IMR-90 (cell line): ENCODE measurements at regions not wholly inside any gene's neighbourhood (a gene's known extent, or its start where the extent isn't known, plus 50 kb on each side); places are given as distances from the start of the nearest gene placed in this dataset.

Experiments used
- ATAC-seq: fragments of 200-7000 bp; cut with Tn5 transposase; 2 replicates; pipeline ENCODE4 v1.9.1; 2020; ENCODE audit warnings: low read depth, mild to moderate bottlenecking, moderate library complexity
- BruUV-seq: library from RNA; stranded (reverse); fragments of 400-500 nt; replicated peaks from 2 replicates; lab custom pipeline; 2021; lab: Mats Ljungman, UMichigan
- CTCF ChIA-PET: fragments of 300-600 bp; formaldehyde crosslinking; extraction: SDS; loops from one replicate; lab custom pipeline; 2021; ENCODE audit warnings: antibody characterized with exemption; lab: Yijun Ruan, JAX
- POLR2A ChIA-PET: fragments of 300-600 bp; sonication (Branson Sonifier 250); formaldehyde crosslinking; loops from one replicate; lab custom pipeline; 2022; ENCODE audit warnings: antibody characterized with exemption; ENCODE audit not compliant: unreplicated experiment; lab: Charles Lee
- DNase-seq: peaks from one replicate; pipeline ENCODE4 v3.0.0; 2013
- H2AFZ ChIP-seq: replicated peaks from 2 replicates; pipeline ENCODE3; 2013; ENCODE audit warnings: low read length, mild to moderate bottlenecking; ENCODE audit not compliant: poor library complexity
- H2AK5ac ChIP-seq: 2 replicates; pipeline ENCODE4 v1.6.1; 2013; ENCODE audit warnings: low read depth, low read length, inconsistent platforms
- H2AK9ac ChIP-seq: replicated peaks from 2 replicates; pipeline ENCODE3; 2013; ENCODE audit warnings: mild to moderate bottlenecking, low read depth, low read length, moderate library complexity; ENCODE audit not compliant: poor library complexity
- H2BK120ac ChIP-seq: 2 replicates; pipeline ENCODE4 v1.6.1; 2013; ENCODE audit warnings: low read depth, low read length, inconsistent platforms
- H2BK15ac ChIP-seq: 3 replicates; pipeline ENCODE4 v1.6.1; 2013; ENCODE audit warnings: low read depth, low read length, inconsistent platforms
- H2BK20ac ChIP-seq: 2 replicates; pipeline ENCODE4 v1.6.1; 2013; ENCODE audit warnings: low read depth, mild to moderate bottlenecking, inconsistent platforms, low read length, moderate library complexity
- H2BK5ac ChIP-seq: 2 replicates; pipeline ENCODE4 v1.6.1; 2013; ENCODE audit warnings: mild to moderate bottlenecking, low read depth, low read length, inconsistent platforms; ENCODE audit not compliant: poor library complexity, severe bottlenecking
- H3K14ac ChIP-seq: replicated peaks from 2 replicates; pipeline ENCODE4 v1.6.1; 2013; ENCODE audit warnings: low read depth, low read length, inconsistent platforms
- H3K18ac ChIP-seq: 2 replicates; pipeline ENCODE4 v1.6.1; 2013; ENCODE audit warnings: low read depth, low read length, control low read depth
- H3K23ac ChIP-seq: 2 replicates; pipeline ENCODE4 v1.6.1; 2013; ENCODE audit warnings: low read depth, low read length, inconsistent platforms
- H3K27ac ChIP-seq: 2 replicates; pipeline ENCODE4 v1.5.1; 2013; ENCODE audit warnings: mild to moderate bottlenecking, control low read depth, low read length; ENCODE audit not compliant: insufficient read depth
- H3K27me3 ChIP-seq: 2 replicates; pipeline ENCODE4 v1.6.1; 2013; ENCODE audit warnings: low read length; ENCODE audit not compliant: control insufficient read depth, insufficient read depth
- H3K36me3 ChIP-seq: 2 replicates; pipeline ENCODE4 v1.6.1; 2013; ENCODE audit warnings: low read length, mixed read lengths; ENCODE audit not compliant: control insufficient read depth, insufficient read depth
- H3K4ac ChIP-seq: 2 replicates; pipeline ENCODE4 v1.6.1; 2013; ENCODE audit warnings: low read depth, low read length, inconsistent platforms
- H3K4me1 ChIP-seq: 2 replicates; pipeline ENCODE4 v1.6.1; 2013; ENCODE audit warnings: low read length, mixed read lengths; ENCODE audit not compliant: control insufficient read depth, insufficient read depth
- H3K4me2 ChIP-seq: 2 replicates; pipeline ENCODE4 v1.6.1; 2013; ENCODE audit warnings: low read depth, mild to moderate bottlenecking, control low read depth, low read length, moderate library complexity
- H3K4me3 ChIP-seq: 2 replicates; pipeline ENCODE4 v1.5.1; 2013; ENCODE audit warnings: low read depth, mild to moderate bottlenecking, control low read depth, low read length, moderate library complexity; ENCODE audit not compliant: insufficient read depth
- H3K56ac ChIP-seq: 2 replicates; pipeline ENCODE4 v1.6.1; 2013; ENCODE audit warnings: low read length, inconsistent platforms; ENCODE audit not compliant: insufficient read depth; ENCODE audit errors: extremely low read depth
- H3K79me1 ChIP-seq, 2 experiments: 2 replicates each; pipeline ENCODE4 v1.6.1; 2013; ENCODE audit warnings: low read length in 2 of 2, inconsistent platforms in 1 of 2, low read depth in 1 of 2
- H3K9ac ChIP-seq: 2 replicates; pipeline ENCODE4 v1.6.1; 2013; ENCODE audit warnings: low read depth, low read length, control low read depth
- H3K9me1 ChIP-seq: 2 replicates; pipeline ENCODE4 v1.6.1; 2013; ENCODE audit warnings: low read length, inconsistent platforms; ENCODE audit not compliant: insufficient read depth
- H3K9me3 ChIP-seq: 2 replicates; pipeline ENCODE4 v1.6.1; 2013; ENCODE audit warnings: low read length; ENCODE audit not compliant: control insufficient read depth, insufficient read depth
- H4K20me1 ChIP-seq: 2 replicates; pipeline ENCODE4 v1.6.1; 2013; ENCODE audit warnings: low read length, inconsistent platforms; ENCODE audit not compliant: insufficient read depth
- H4K5ac ChIP-seq: 2 replicates; pipeline ENCODE4 v1.6.1; 2013; ENCODE audit warnings: mild to moderate bottlenecking, low read depth, low read length, control low read depth
- H4K8ac ChIP-seq, 2 experiments: 2 replicates each; pipeline ENCODE4 v1.6.1; 2013; ENCODE audit warnings: low read depth in 2 of 2, low read length in 2 of 2, control low read depth in 1 of 2, inconsistent platforms in 1 of 2
- H4K91ac ChIP-seq: 2 replicates; pipeline ENCODE4 v1.6.1; 2013; ENCODE audit warnings: low read depth, low read length, inconsistent platforms; ENCODE audit not compliant: insufficient read depth
- BHLHE40 ChIP-seq: fragments of 150-350 bp; IDR thresholded peaks from 2 replicates; pipeline ENCODE4 v1.6.1; 2016; ENCODE audit warnings: mild to moderate bottlenecking, low read depth, low read length
- CEBPB ChIP-seq: IDR thresholded peaks from 2 replicates; pipeline ENCODE4 v1.6.1; 2012; ENCODE audit warnings: low read depth, low read length, improper control_type of control experiment
- CHD1 ChIP-seq: IDR thresholded peaks from 2 replicates; pipeline ENCODE4 v1.6.1; 2012; ENCODE audit warnings: low read depth, low read length, improper control_type of control experiment
- CTCF ChIP-seq: conservative IDR thresholded peaks from 2 replicates; pipeline ENCODE4 v1.5.1; 2012; ENCODE audit warnings: mild to moderate bottlenecking, low read depth, low read length, improper control_type of control experiment
- FOS ChIP-seq: fragments of 150-350 bp; IDR thresholded peaks from 2 replicates; pipeline ENCODE4 v1.6.1; 2016; ENCODE audit warnings: low read depth, low read length
- MAFK ChIP-seq: IDR thresholded peaks from 2 replicates; pipeline ENCODE4 v1.6.1; 2012; ENCODE audit warnings: low read depth, low read length, improper control_type of control experiment
- MAZ ChIP-seq: IDR thresholded peaks from 2 replicates; pipeline ENCODE4 v1.6.1; 2012; ENCODE audit warnings: low read depth, mild to moderate bottlenecking, low read length, improper control_type of control experiment, moderate library complexity, borderline replicate concordance
- MXI1 ChIP-seq: IDR thresholded peaks from 2 replicates; pipeline ENCODE4 v1.6.1; 2012; ENCODE audit warnings: low read depth, mild to moderate bottlenecking, low read length, moderate library complexity, borderline replicate concordance
- NFE2L2 ChIP-seq: fragments of 150-350 bp; IDR thresholded peaks from 2 replicates; pipeline ENCODE4 v1.6.1; 2016; ENCODE audit warnings: low read depth, mild to moderate bottlenecking, low read length
- POLR2A ChIP-seq: IDR thresholded peaks from 2 replicates; pipeline ENCODE4 v1.6.1; 2012; ENCODE audit warnings: mild to moderate bottlenecking, low read depth, low read length
- RAD21 ChIP-seq: IDR thresholded peaks from 2 replicates; pipeline ENCODE4 v1.6.1; 2012; ENCODE audit warnings: low read length, improper control_type of control experiment
- RCOR1 ChIP-seq: IDR thresholded peaks from 2 replicates; pipeline ENCODE4 v1.6.1; 2012; ENCODE audit warnings: mild to moderate bottlenecking, low read length, improper control_type of control experiment; ENCODE audit not compliant: insufficient replicate concordance
- RFX5 ChIP-seq: IDR thresholded peaks from 2 replicates; pipeline ENCODE4 v1.8.0; 2012; ENCODE audit warnings: low read depth, mild to moderate bottlenecking, low read length, moderate library complexity
- SMC3 ChIP-seq: fragments of 150-350 bp; IDR thresholded peaks from 2 replicates; pipeline ENCODE4 v1.6.1; 2016; ENCODE audit warnings: low read depth, mild to moderate bottlenecking, antibody characterized with exemption, low read length, moderate library complexity
- WGBS, 2 experiments: methylation state at CpG; one replicate each; pipeline versions ENCODE4 v1.1.5 to v1.1.7; 2013; ENCODE audit warnings: missing lambda C conversion rate in 2 of 2; ENCODE audit not compliant: insufficient read length in 1 of 2; ENCODE audit errors: extremely low coverage in 2 of 2; 5-methylcytosine and 5-hydroxymethylcytosine counted together
- dilution Hi-C: fragments of 300-500 bp; cut with HindIII; formaldehyde crosslinking; loops from one replicate; pipeline ENCODE4 v1.14.3; 2018; ENCODE audit warnings: low sequenced_read_pairs; ENCODE audit not compliant: unreplicated experiment
- in situ Hi-C: fragments of 300-500 bp; cut with MboI; formaldehyde crosslinking; loops from 3 replicates; pipeline ENCODE4 v1.14.3; 2019; ENCODE audit warnings: low sequenced_read_pairs, inconsistent platforms, mixed read lengths
- intact Hi-C: fragments of 100-400 bp; cut with micrococcal nuclease; formaldehyde crosslinking; loops from 2 replicates; pipeline ENCODE4 v1.10.0; 2022
- TF ChIP-seq, protein P1 (sequence below): fragments of 150-350 bp; IDR thresholded peaks from 2 replicates; pipeline ENCODE4 v1.6.1; 2017; ENCODE audit warnings: mild to moderate bottlenecking, antibody characterized with exemption, low read length, low read depth
- TF ChIP-seq, protein P2 (sequence below): fragments of 150-350 bp; IDR thresholded peaks from 2 replicates; pipeline ENCODE4 v1.6.1; 2016; ENCODE audit warnings: low read depth, mild to moderate bottlenecking, low read length, moderate library complexity, borderline replicate concordance

DNA sequence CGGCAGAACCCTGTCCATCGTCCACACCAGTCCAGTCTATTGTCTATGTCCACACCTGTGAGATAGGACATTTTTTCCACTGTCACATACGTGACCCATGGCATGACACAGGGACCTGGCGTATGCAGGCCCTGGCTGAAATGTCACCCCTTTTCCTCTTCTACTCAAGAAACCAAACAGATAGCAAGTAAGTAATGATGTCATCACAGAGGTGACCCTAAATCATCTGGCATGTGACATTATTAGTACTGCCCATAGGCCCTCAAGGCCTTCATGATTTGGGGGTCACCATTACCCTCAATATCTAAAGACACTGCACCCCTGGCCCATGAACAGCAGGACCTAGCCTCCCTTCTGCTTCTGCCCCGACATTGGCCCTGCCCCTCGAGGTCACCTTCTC, 88.3 kb downstream of the LHX2 start:
- no peak overlapping the region for H3K9ac ChIP-seq
- H2BK120ac ChIP-seq: no peak overlapping the region
- H3K4me3 ChIP-seq: no peak overlapping the region
- H3K56ac ChIP-seq: no peak overlapping the region
- H2AK5ac ChIP-seq: no peak overlapping the region
- no peak overlapping the region for H2BK20ac ChIP-seq
- intact Hi-C loops: no loop called here
- H2BK5ac ChIP-seq: no peak overlapping the region
- H4K8ac ChIP-seq: no peak overlapping the region
- H2BK15ac ChIP-seq: no peak overlapping the region
- no peaks in the 10 kb centered on the region for H3K36me3 ChIP-seq
- no peaks in the 10 kb centered on the region for H3K79me1 ChIP-seq
- ChIA-PET CTCF (no interaction called here), POLR2A (no interaction called here)
- H3K23ac ChIP-seq: no peak overlapping the region
- H2AK9ac ChIP-seq: no peak overlapping the region
- no peak overlapping the region for H3K14ac ChIP-seq
- H3K4me1 ChIP-seq: no peaks in the 10 kb centered on the region
- WGBS, 2 experiments: 67% methylated on average over 2 of the region's 6 CpGs; no CpG with 5 or more reads in 1 of the 2 experiments
- no peak overlapping the region for H3K18ac ChIP-seq
- no peaks in the 10 kb centered on the region for H3K9me3 ChIP-seq
- H3K4ac ChIP-seq: no peak overlapping the region
- no peak for TF ChIP-seq RCOR1
- TF ChIP-seq CHD1: no peak
- TF ChIP-seq RFX5: no peak
- no peak for TF ChIP-seq SMC3
- no peak for TF ChIP-seq FOS
- no peak for TF ChIP-seq MAZ
- no peak for TF ChIP-seq CTCF
- no peak for TF ChIP-seq MXI1
- no peak for TF ChIP-seq MAFK
- no peak for TF ChIP-seq BHLHE40
- no peak for TF ChIP-seq CEBPB
- TF ChIP-seq, protein P1, sequence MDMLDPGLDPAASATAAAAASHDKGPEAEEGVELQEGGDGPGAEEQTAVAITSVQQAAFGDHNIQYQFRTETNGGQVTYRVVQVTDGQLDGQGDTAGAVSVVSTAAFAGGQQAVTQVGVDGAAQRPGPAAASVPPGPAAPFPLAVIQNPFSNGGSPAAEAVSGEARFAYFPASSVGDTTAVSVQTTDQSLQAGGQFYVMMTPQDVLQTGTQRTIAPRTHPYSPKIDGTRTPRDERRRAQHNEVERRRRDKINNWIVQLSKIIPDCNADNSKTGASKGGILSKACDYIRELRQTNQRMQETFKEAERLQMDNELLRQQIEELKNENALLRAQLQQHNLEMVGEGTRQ: no peak
- TF ChIP-seq, protein P2, sequence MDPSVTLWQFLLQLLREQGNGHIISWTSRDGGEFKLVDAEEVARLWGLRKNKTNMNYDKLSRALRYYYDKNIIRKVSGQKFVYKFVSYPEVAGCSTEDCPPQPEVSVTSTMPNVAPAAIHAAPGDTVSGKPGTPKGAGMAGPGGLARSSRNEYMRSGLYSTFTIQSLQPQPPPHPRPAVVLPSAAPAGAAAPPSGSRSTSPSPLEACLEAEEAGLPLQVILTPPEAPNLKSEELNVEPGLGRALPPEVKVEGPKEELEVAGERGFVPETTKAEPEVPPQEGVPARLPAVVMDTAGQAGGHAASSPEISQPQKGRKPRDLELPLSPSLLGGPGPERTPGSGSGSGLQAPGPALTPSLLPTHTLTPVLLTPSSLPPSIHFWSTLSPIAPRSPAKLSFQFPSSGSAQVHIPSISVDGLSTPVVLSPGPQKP: no peak
- TF ChIP-seq POLR2A: no peak
- TF ChIP-seq NFE2L2: no peak
- TF ChIP-seq RAD21: no peak
- 0 out of 2 replicates have a peak, but pooled peaks cover 6% of the 10 kb centered on the region for H4K20me1 ChIP-seq
- BruUV-seq: no TSS peak
- ATAC-seq (no peak), DNase-seq (no peak)
- dilution Hi-C loops: no loop called here
- no peak overlapping the region for H3K4me2 ChIP-seq
- in situ Hi-C loops: no loop called here
- no peak overlapping the region for H4K91ac ChIP-seq
- peaks cover 2% of the 10 kb centered on the region for H3K9me1 ChIP-seq
- H3K27ac ChIP-seq: no peak overlapping the region
- H2AFZ ChIP-seq: no peak overlapping the region
- peaks cover 55% of the 10 kb centered on the region for H3K27me3 ChIP-seq
- H4K5ac ChIP-seq: no peak overlapping the region
